Astrocyte (in vitro differentiated cells and primary cell): ENCODE measurements at regions not wholly inside any gene's neighbourhood (a gene's known extent, or its start where the extent isn't known, plus 50 kb on each side); places are given as distances from the start of the nearest gene placed in this dataset.

ENCODE experiments used
- DNase-seq: peaks from one replicate; pipeline ENCODE4 v3.0.0-alpha.2; 2010; ENCODE audit warnings: low read depth
- FAIRE-seq: peaks from 2 replicates; lab custom pipeline; 2011; peaks lifted over from hg19 to GRCh38; lab: Jason Lieb, UNC
- H2AFZ ChIP-seq: 2 replicates; pipeline ENCODE4 v1.6.0; 2012; ENCODE audit warnings: low read depth, low read length, inconsistent platforms
- H3K27ac ChIP-seq: 2 replicates; pipeline ENCODE4 v1.5.1; 2011; ENCODE audit warnings: low read depth, low read length, inconsistent platforms
- H3K27me3 ChIP-seq: 2 replicates; pipeline ENCODE4 v1.6.0; 2011; ENCODE audit warnings: low read length, inconsistent platforms; ENCODE audit not compliant: insufficient read depth
- H3K36me3 ChIP-seq: 2 replicates; pipeline ENCODE4 v1.5.1; 2011; ENCODE audit warnings: low read length, inconsistent platforms; ENCODE audit not compliant: insufficient read depth
- H3K4me1 ChIP-seq: 2 replicates; pipeline ENCODE4 v1.5.1; 2011; ENCODE audit warnings: low read length, inconsistent platforms; ENCODE audit not compliant: insufficient read depth
- H3K4me2 ChIP-seq: 2 replicates; pipeline ENCODE4 v1.6.0; 2012; ENCODE audit warnings: low read length, inconsistent platforms
- H3K4me3 ChIP-seq: 2 replicates; pipeline ENCODE4 v1.5.1; 2011; ENCODE audit warnings: low read depth, mild to moderate bottlenecking, low read length, inconsistent platforms; ENCODE audit not compliant: insufficient read depth
- H3K79me2 ChIP-seq: 2 replicates; pipeline ENCODE4 v1.6.0; 2012; ENCODE audit warnings: mild to moderate bottlenecking, low read length, inconsistent platforms; ENCODE audit not compliant: insufficient read depth
- H3K9ac ChIP-seq: 2 replicates; pipeline ENCODE4 v1.6.0; 2012; ENCODE audit warnings: mild to moderate bottlenecking, low read length, inconsistent platforms
- H3K9me3 ChIP-seq: 2 replicates; pipeline ENCODE4 v1.5.1; 2012; ENCODE audit warnings: low read depth, mild to moderate bottlenecking, low read length, inconsistent platforms; ENCODE audit not compliant: insufficient read depth
- H4K20me1 ChIP-seq: 2 replicates; pipeline ENCODE4 v1.6.0; 2012; ENCODE audit warnings: low read length, inconsistent platforms; ENCODE audit not compliant: insufficient read depth
- H3K27ac Mint-ChIP-seq: one replicate; pipeline ENCODE4 v1.8.0; 2021; ENCODE audit warnings: mild to moderate bottlenecking, mixed read lengths; ENCODE audit not compliant: unreplicated experiment
- H3K27me3 Mint-ChIP-seq: one replicate; pipeline ENCODE4 v1.8.0; 2021; ENCODE audit warnings: low read depth, mixed read lengths; ENCODE audit not compliant: unreplicated experiment
- H3K36me3 Mint-ChIP-seq: one replicate; pipeline ENCODE4 v1.8.0; 2021; ENCODE audit warnings: low read depth, mixed read lengths; ENCODE audit not compliant: unreplicated experiment
- H3K4me1 Mint-ChIP-seq: one replicate; pipeline ENCODE4 v1.8.0; 2021; ENCODE audit warnings: low read depth, mixed read lengths; ENCODE audit not compliant: unreplicated experiment
- H3K4me3 Mint-ChIP-seq: one replicate; pipeline ENCODE4 v1.8.0; 2021; ENCODE audit warnings: mild to moderate bottlenecking, moderate library complexity, mixed read lengths; ENCODE audit not compliant: unreplicated experiment
- H3K9me3 Mint-ChIP-seq: one replicate; pipeline ENCODE4 v1.8.0; 2021; ENCODE audit warnings: mild to moderate bottlenecking, mixed read lengths; ENCODE audit not compliant: unreplicated experiment
- CTCF ChIP-seq: IDR thresholded peaks from 2 replicates; pipeline ENCODE4 v1.5.1; 2011; ENCODE audit warnings: low read depth, mild to moderate bottlenecking, inconsistent platforms, low read length, moderate library complexity; ENCODE audit not compliant: insufficient read depth
- EZH2 ChIP-seq: IDR thresholded peaks from 2 replicates; pipeline ENCODE4 v1.6.1; 2012; ENCODE audit warnings: mild to moderate bottlenecking, low read length, inconsistent platforms; ENCODE audit not compliant: insufficient read depth

GRCh38 chr2:167855211-167855610 is 392.2 kb downstream of the STK39 start:
- no peak overlapping the region for H2AFZ ChIP-seq
- Mint-ChIP-seq H3K9me3 (no peaks in the 10 kb centered on the region), H3K36me3 (no peaks in the 10 kb centered on the region), H3K4me3 (no peak overlapping the region), H3K27me3 (no peaks in the 10 kb centered on the region), H3K27ac (no peak overlapping the region), H3K4me1 (peaks cover 1% of the 10 kb centered on the region)
- no peaks in the 10 kb centered on the region for H3K27me3 ChIP-seq
- H3K9me3 ChIP-seq = no peaks in the 10 kb centered on the region
- no peaks in the 10 kb centered on the region for H4K20me1 ChIP-seq
- no peak overlapping the region for H3K4me2 ChIP-seq
- H3K4me1 ChIP-seq = no peaks in the 10 kb centered on the region
- H3K27ac ChIP-seq = no peak overlapping the region
- H3K9ac ChIP-seq = no peak overlapping the region
- H3K79me2 ChIP-seq = no peaks in the 10 kb centered on the region
- no peak overlapping the region for H3K4me3 ChIP-seq
- no peaks in the 10 kb centered on the region for H3K36me3 ChIP-seq
- no peak for FAIRE-seq
- TF ChIP-seq CTCF (no peak), EZH2 (no peak)
- no peak for DNase-seq

GRCh38 chr2:167853717-167854116 is 393.7 kb downstream of the STK39 start:
- H3K36me3 Mint-ChIP-seq = no peaks in the 10 kb centered on the region

More at GRCh38 chr2:167853717-167854116, 393.7 kb downstream of the STK39 start:
- no peaks in the 10 kb centered on the region for H3K79me2 ChIP-seq
- H3K4me1 ChIP-seq = no peaks in the 10 kb centered on the region
- H3K4me3 Mint-ChIP-seq = no peak overlapping the region
- DNase-seq = no peak
- peaks cover 1% of the 10 kb centered on the region for H3K4me1 Mint-ChIP-seq
- no peak overlapping the region for H3K4me3 ChIP-seq
- TF ChIP-seq EZH2 = no peak
- TF ChIP-seq CTCF = no peak
- no peaks in the 10 kb centered on the region for H3K27me3 ChIP-seq
- no peak overlapping the region for H2AFZ ChIP-seq
- no peak overlapping the region for H3K27ac ChIP-seq
- peaks cover 5% of the 10 kb centered on the region for H3K9me3 Mint-ChIP-seq
- no peaks in the 10 kb centered on the region for H3K27me3 Mint-ChIP-seq
- no peaks in the 10 kb centered on the region for H3K9me3 ChIP-seq
- no peaks in the 10 kb centered on the region for H3K36me3 ChIP-seq
- no peak overlapping the region for H3K27ac Mint-ChIP-seq
- no peak overlapping the region for H3K9ac ChIP-seq
- FAIRE-seq = no peak
- no peaks in the 10 kb centered on the region for H4K20me1 ChIP-seq
- no peak overlapping the region for H3K4me2 ChIP-seq
